ENCODE measurements at regions not wholly inside any gene's neighbourhood (a gene's known extent, or its start where the extent isn't known, plus 50 kb on each side); places are given as distances from the start of the nearest gene placed in this dataset.
A peak's percentile ranks its signal among the peaks of the same experiment; 100 is the strongest.

DNA sequence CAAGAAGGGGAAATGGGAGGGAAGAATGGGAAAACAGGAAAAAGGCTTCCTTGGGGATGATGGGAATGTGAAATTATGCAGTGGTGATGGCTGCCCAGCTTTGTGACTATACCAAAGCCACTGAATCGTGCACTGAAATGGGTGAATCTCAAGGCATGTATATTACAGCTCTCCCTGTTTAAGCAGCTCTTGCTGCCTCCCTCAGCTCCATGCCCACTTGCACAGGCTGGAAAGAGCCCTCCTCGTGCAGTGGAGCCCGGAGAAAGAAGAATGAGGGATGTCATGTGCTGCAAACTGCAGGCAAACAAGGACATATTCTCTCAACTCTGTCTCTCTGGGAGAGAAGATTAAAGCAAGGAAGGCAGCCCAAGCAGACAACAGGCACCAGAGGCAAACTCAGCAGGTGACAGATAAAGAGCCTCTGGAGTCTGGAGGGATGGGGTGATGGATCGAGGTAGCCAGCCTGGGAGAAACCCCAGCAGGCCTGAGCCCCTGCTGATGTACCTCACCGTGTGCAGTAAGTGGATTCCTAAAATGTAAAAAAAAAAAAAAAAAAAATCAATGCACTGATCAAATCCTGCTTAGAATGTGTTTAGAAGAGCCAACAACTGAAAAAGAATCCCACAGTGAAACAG is 62.4 kb upstream of the SLC66A3 start:
- intact Hi-C loops (cut with DNase I): no loop called here
- H3K36me3 ChIP-seq: no peaks in the 10 kb centered on the region
- H3K4me3 ChIP-seq: no peak overlapping the region
- H3K4me1 ChIP-seq: no peaks in the 10 kb centered on the region
- DNase-seq (ENCODE audit: extremely low spot score in 2 of 2): peak; percentile 49 to 79
- TF ChIP-seq POLR2A (IDR thresholded peaks at IDR 0.05) (no peak), CTCF (IDR thresholded peaks at IDR 0.05) (no peak), POLR2AphosphoS5 (IDR thresholded peaks at IDR 0.05; ENCODE audit: insufficient read depth in 1 of 2, low read depth in 1 of 2) (no peak)
- no peaks in the 10 kb centered on the region for H3K9me3 ChIP-seq
- no peak overlapping the region for H3K27ac ChIP-seq
- no peaks in the 10 kb centered on the region for H3K27me3 ChIP-seq

DNA sequence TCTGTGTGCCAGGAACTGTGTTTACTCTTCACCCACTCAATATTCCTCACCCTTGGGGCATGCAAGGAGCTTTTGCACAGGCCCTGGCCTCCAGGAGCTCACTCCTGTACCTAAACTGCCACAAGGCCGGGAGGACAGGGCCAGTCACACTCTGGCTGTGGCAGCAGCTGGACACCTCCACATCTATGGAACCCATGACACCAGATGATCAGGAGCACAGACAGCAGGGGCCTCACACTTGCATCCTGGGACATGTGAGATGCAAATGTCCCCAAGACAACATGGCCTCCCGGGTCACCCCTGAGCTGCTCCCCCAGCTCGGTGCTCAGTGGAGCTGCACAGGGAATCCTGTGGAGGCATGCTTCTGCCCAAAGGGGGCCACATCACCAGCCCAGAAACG is 61.8 kb upstream of the SLC66A3 start:
- Histone ChIP-seq H3K9me3 (no peaks in the 10 kb centered on the region), H3K4me3 (no peak overlapping the region), H3K27me3 (no peaks in the 10 kb centered on the region), H3K36me3 (no peaks in the 10 kb centered on the region), H3K4me1 (no peaks in the 10 kb centered on the region), H3K27ac (no peak overlapping the region)
- TF ChIP-seq POLR2A (IDR thresholded peaks at IDR 0.05) (no peak), CTCF (IDR thresholded peaks at IDR 0.05) (no peak), POLR2AphosphoS5 (IDR thresholded peaks at IDR 0.05; ENCODE audit: insufficient read depth in 1 of 2, low read depth in 1 of 2) (no peak)
- peak; percentile 54 to 84 for DNase-seq (ENCODE audit: extremely low spot score in 2 of 2)
- intact Hi-C loops (cut with DNase I): no loop called here

DNA sequence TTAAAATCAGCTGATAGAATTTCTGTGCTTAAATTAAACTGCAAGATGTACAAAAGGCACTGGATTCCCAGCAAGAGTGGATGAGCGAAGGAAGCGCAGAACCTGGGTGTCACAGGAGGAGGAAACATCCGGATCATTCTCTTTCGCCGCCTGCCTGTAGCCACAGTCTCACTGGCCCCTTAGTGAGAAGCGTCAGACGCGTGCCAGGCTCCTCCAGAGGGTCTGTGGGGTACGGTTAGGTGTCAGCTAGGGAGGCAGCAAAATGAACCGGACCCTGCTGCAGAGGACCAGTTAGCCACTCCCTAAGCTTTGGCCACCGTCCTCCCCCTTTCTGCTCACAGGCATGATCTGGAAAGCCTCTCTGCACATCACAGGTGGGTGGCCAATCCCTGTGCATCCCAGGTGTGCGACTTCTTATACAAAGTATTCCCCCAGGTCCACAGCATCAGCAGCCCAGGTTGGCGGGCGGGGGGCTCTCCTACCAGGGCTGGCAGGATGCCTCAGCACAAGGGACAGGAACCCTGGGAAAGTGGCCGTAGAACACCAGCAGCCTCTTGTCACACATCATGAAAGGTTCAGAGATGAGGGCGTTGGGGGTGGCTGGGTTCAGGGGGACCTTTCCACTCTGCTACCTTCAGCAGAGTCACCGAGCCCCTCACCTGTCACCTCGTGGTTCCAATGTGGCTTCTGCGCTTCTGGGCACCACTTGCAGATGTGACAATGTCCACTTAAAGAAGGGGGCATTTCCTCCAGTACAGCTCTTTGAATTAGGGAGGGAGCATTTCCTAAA is 61.1 kb upstream of the SLC66A3 start:
- H3K9me3 ChIP-seq: no peaks in the 10 kb centered on the region
- H3K27ac ChIP-seq: no peak overlapping the region
- H3K4me3 ChIP-seq: no peak overlapping the region
- peak in 1 of 2 donors; percentile 72 for DNase-seq (ENCODE audit: extremely low spot score in 2 of 2)
- intact Hi-C loops (cut with DNase I): no loop called here
- H3K4me1 ChIP-seq: no peaks in the 10 kb centered on the region
- TF ChIP-seq CTCF (IDR thresholded peaks at IDR 0.05) (no peak), POLR2A (IDR thresholded peaks at IDR 0.05) (no peak), POLR2AphosphoS5 (IDR thresholded peaks at IDR 0.05; ENCODE audit: insufficient read depth in 1 of 2, low read depth in 1 of 2) (no peak)
- H3K36me3 ChIP-seq: no peaks in the 10 kb centered on the region
- H3K27me3 ChIP-seq: no peaks in the 10 kb centered on the region

GRCh38 chr2:11096591-11096990 is 58.7 kb upstream of the SLC66A3 start:
- H3K27ac ChIP-seq: no peak overlapping the region
- DNase-seq (ENCODE audit: extremely low spot score in 2 of 2): peak; percentile 40 to 55
- no peaks in the 10 kb centered on the region for H3K36me3 ChIP-seq
- no peaks in the 10 kb centered on the region for H3K4me1 ChIP-seq
- no peak overlapping the region for H3K4me3 ChIP-seq
- no peak for TF ChIP-seq CTCF (IDR thresholded peaks at IDR 0.05)
- no peak for TF ChIP-seq POLR2AphosphoS5 (IDR thresholded peaks at IDR 0.05; ENCODE audit: insufficient read depth in 1 of 2, low read depth in 1 of 2)
- no peak for TF ChIP-seq POLR2A (IDR thresholded peaks at IDR 0.05)
- H3K27me3 ChIP-seq: no peaks in the 10 kb centered on the region
- intact Hi-C loops (cut with DNase I): no loop called here
- no peaks in the 10 kb centered on the region for H3K9me3 ChIP-seq
